ENCODE measurements at regions not wholly inside any gene's neighbourhood (a gene's known extent, or its start where the extent isn't known, plus 50 kb on each side); places are given as distances from the start of the nearest gene placed in this dataset.
A peak's percentile ranks its signal among the peaks of the same experiment; 100 is the strongest.
"Not testable (repeated sequence)": the region's sequence is repeated elsewhere in the genome, so short reads cannot be mapped to it uniquely, and the experiment has no call there.

GRCh38 chr2:166750624-166751023, 137.7 kb upstream of the XIRP2 start:
- no peak for DNase-seq (ENCODE audit: low read depth in 3 of 3, low spot score in 2 of 3)

GRCh38 chr2:166744117-166744516, 144.2 kb upstream of the XIRP2 start:
- DNase-seq (ENCODE audit: low read depth in 3 of 3, low spot score in 2 of 3): not testable (repeated sequence)

GRCh38 chr2:166743482-166743881, 144.8 kb upstream of the XIRP2 start:
- not testable (repeated sequence) for DNase-seq (ENCODE audit: low read depth in 3 of 3, low spot score in 2 of 3)

- no peak for DNase-seq (ENCODE audit: low read depth in 3 of 3, low spot score in 2 of 3)
Observed at GRCh38 chr2:166727095-166727494, 161.2 kb upstream of the XIRP2 start.

- DNase-seq (ENCODE audit: low read depth in 3 of 3, low spot score in 2 of 3): no peak
Observed at GRCh38 chr2:166725927-166726924, 162.1 kb upstream of the XIRP2 start.

- DNase-seq (ENCODE audit: low read depth in 3 of 3, low spot score in 2 of 3): no peak
Observed at GRCh38 chr2:166716968-166717367, 171.3 kb upstream of the XIRP2 start.

GRCh38 chr2:166700079-166700478, 188.2 kb upstream of the XIRP2 start:
- peak in 2 of 3 donors; percentile 1 for DNase-seq (ENCODE audit: low read depth in 3 of 3, low spot score in 2 of 3)

- DNase-seq (ENCODE audit: low read depth in 3 of 3, low spot score in 2 of 3): no peak
Observed at GRCh38 chr2:166695154-166695553, 193.1 kb upstream of the XIRP2 start.

- DNase-seq (ENCODE audit: low read depth in 3 of 3, low spot score in 2 of 3): not testable (repeated sequence)
Observed at GRCh38 chr2:166686057-166686456, 192.0 kb upstream of the SCN7A start.

- DNase-seq (ENCODE audit: low read depth in 3 of 3, low spot score in 2 of 3): no peak
Observed at GRCh38 chr2:166677996-166678395, 183.9 kb upstream of the SCN7A start.

- DNase-seq (ENCODE audit: low read depth in 3 of 3, low spot score in 2 of 3): no peak
Observed at GRCh38 chr2:166676716-166677115, 182.7 kb upstream of the SCN7A start.

GRCh38 chr2:166675553-166675952, 181.5 kb upstream of the SCN7A start:
- no peak for DNase-seq (ENCODE audit: low read depth in 3 of 3, low spot score in 2 of 3)

GRCh38 chr2:166673986-166674385, 179.9 kb upstream of the SCN7A start:
- DNase-seq (ENCODE audit: low read depth in 3 of 3, low spot score in 2 of 3): no peak

GRCh38 chr2:166671801-166672200, 177.8 kb upstream of the SCN7A start:
- DNase-seq (ENCODE audit: low read depth in 3 of 3, low spot score in 2 of 3): no peak

GRCh38 chr2:166671235-166671634, 177.2 kb upstream of the SCN7A start:
- DNase-seq (ENCODE audit: low read depth in 3 of 3, low spot score in 2 of 3): no peak

GRCh38 chr2:166665991-166666940, 172.2 kb upstream of the SCN7A start:
- DNase-seq (ENCODE audit: low read depth in 3 of 3, low spot score in 2 of 3): no peak

- no peak for DNase-seq (ENCODE audit: low read depth in 3 of 3, low spot score in 2 of 3)
Observed at GRCh38 chr2:166661824-166662223, 167.8 kb upstream of the SCN7A start.

- DNase-seq (ENCODE audit: low read depth in 3 of 3, low spot score in 2 of 3): no peak
Observed at GRCh38 chr2:166661391-166661790, 167.3 kb upstream of the SCN7A start.

GRCh38 chr2:166658901-166659300, 164.9 kb upstream of the SCN7A start:
- DNase-seq (ENCODE audit: low read depth in 3 of 3, low spot score in 2 of 3): no peak

- no peak for DNase-seq (ENCODE audit: low read depth in 3 of 3, low spot score in 2 of 3)
Observed at GRCh38 chr2:166653185-166653813, 159.2 kb upstream of the SCN7A start.

GRCh38 chr2:166651991-166652390, 157.9 kb upstream of the SCN7A start:
- DNase-seq (ENCODE audit: low read depth in 3 of 3, low spot score in 2 of 3): no peak
